ENCODE measurements at regions not wholly inside any gene's neighbourhood (a gene's known extent, or its start where the extent isn't known, plus 50 kb on each side); places are given as distances from the start of the nearest gene placed in this dataset.

GRCh38 chr10:10149899-10150298 is 867.8 kb upstream of the CELF2 start:
- H3K27me3 ChIP-seq (replicated peaks; ENCODE audit: control insufficient read depth, insufficient read depth, low read length), result no peaks in the 10 kb centered on the region
- no peak for DNase-seq (ENCODE audit: low read depth)
- H3K36me3 ChIP-seq (ENCODE audit: control insufficient read depth, insufficient read depth, low read length, severe bottlenecking), result no peaks in the 10 kb centered on the region
- no peaks in the 10 kb centered on the region for H3K4me1 ChIP-seq (ENCODE audit: control insufficient read depth, insufficient read depth, low read length)
- H3K4me3 ChIP-seq (ENCODE audit: low read length), result no peak overlapping the region
- H3K9me3 ChIP-seq (ENCODE audit: control insufficient read depth, low read length), result no peaks in the 10 kb centered on the region
- no peak overlapping the region for H3K9ac ChIP-seq (ENCODE audit: low read length)

DNA sequence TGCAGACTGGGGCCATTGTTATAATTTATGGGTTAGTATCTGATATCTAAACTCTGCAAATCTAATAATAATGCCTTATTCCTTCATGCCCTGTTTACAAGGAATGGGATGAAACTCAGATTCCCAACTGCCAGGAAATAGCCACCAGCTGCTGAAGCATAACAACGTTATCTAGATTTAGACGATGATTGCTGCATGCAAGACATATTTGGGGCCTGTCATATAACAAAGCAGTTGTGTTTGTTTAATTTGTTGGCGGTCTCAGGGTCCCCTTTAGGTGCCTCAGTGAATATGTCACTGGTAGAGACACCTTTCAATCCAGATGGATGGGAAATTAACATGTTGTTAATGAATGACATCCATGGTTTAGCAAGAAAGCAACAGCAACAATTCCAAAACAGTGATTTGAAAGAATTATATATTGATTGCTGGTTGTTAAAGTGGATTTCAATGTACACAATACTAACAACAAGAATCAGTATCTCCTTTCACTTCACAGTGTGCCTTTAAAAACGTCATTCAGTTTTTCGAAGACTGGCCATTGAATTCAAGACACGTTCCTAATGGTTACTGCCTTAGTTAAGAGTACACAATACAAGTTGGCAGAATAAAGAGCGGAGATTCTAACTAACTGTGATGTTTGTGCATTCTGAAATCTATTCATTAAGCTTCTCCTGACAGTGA is 860.6 kb upstream of the CELF2 start:
- Histone ChIP-seq H3K9me3 (ENCODE audit: control insufficient read depth, low read length) (no peaks in the 10 kb centered on the region), H3K4me1 (ENCODE audit: control insufficient read depth, insufficient read depth, low read length) (no peaks in the 10 kb centered on the region), H3K27me3 (replicated peaks; ENCODE audit: control insufficient read depth, insufficient read depth, low read length) (no peaks in the 10 kb centered on the region), H3K36me3 (ENCODE audit: control insufficient read depth, insufficient read depth, low read length, severe bottlenecking) (no peaks in the 10 kb centered on the region), H3K9ac (ENCODE audit: low read length) (no peak overlapping the region), H3K4me3 (ENCODE audit: low read length) (no peak overlapping the region)
- DNase-seq (ENCODE audit: low read depth), result no peak

- Histone ChIP-seq H3K9me3 (ENCODE audit: control insufficient read depth, low read length) (no peaks in the 10 kb centered on the region), H3K9ac (ENCODE audit: low read length) (no peak overlapping the region), H3K36me3 (ENCODE audit: control insufficient read depth, insufficient read depth, low read length, severe bottlenecking) (no peaks in the 10 kb centered on the region), H3K4me3 (ENCODE audit: low read length) (no peak overlapping the region), H3K27me3 (replicated peaks; ENCODE audit: control insufficient read depth, insufficient read depth, low read length) (no peaks in the 10 kb centered on the region), H3K4me1 (ENCODE audit: control insufficient read depth, insufficient read depth, low read length) (no peaks in the 10 kb centered on the region)
- no peak for DNase-seq (ENCODE audit: low read depth)
Observed at GRCh38 chr10:10160821-10161312, 856.8 kb upstream of the CELF2 start.

DNA sequence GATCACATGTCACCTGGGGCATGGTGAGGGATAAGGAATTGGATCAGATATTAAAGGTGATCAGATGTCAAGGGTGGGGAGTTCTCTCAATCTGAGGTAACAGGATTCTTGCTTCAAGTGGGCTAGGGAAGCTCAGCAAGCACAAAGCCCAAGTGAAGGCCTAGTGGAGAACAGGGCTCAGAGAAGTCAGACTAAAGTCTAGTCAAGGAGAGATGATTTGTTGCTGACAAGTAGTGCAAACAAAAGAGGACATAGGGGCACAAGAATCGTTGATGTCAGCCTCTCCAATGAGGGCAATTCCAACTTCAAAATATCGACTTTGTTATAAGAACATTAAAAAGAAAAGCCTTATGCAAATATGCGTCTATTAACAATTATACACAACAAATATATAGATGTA is 852.8 kb upstream of the CELF2 start:
- no peak overlapping the region for H3K4me3 ChIP-seq (ENCODE audit: low read length)
- H3K36me3 ChIP-seq (ENCODE audit: control insufficient read depth, insufficient read depth, low read length, severe bottlenecking), result no peaks in the 10 kb centered on the region
- H3K9ac ChIP-seq (ENCODE audit: low read length), result no peak overlapping the region
- DNase-seq (ENCODE audit: low read depth), result no peak
- H3K27me3 ChIP-seq (replicated peaks; ENCODE audit: control insufficient read depth, insufficient read depth, low read length), result no peaks in the 10 kb centered on the region
- H3K9me3 ChIP-seq (ENCODE audit: control insufficient read depth, low read length), result no peaks in the 10 kb centered on the region
- peaks cover 3% of the 10 kb centered on the region for H3K4me1 ChIP-seq (ENCODE audit: control insufficient read depth, insufficient read depth, low read length)

- Histone ChIP-seq H3K4me3 (ENCODE audit: low read length) (no peak overlapping the region), H3K9ac (ENCODE audit: low read length) (no peak overlapping the region), H3K9me3 (ENCODE audit: control insufficient read depth, low read length) (no peaks in the 10 kb centered on the region), H3K4me1 (ENCODE audit: control insufficient read depth, insufficient read depth, low read length) (peaks cover 3% of the 10 kb centered on the region), H3K27me3 (replicated peaks; ENCODE audit: control insufficient read depth, insufficient read depth, low read length) (no peaks in the 10 kb centered on the region), H3K36me3 (ENCODE audit: control insufficient read depth, insufficient read depth, low read length, severe bottlenecking) (no peaks in the 10 kb centered on the region)
- no peak for DNase-seq (ENCODE audit: low read depth)
Observed at GRCh38 chr10:10165415-10165814, 852.3 kb upstream of the CELF2 start.

GRCh38 chr10:10178476-10178875 is 839.2 kb upstream of the CELF2 start:
- Histone ChIP-seq H3K9me3 (ENCODE audit: control insufficient read depth, low read length) (no peaks in the 10 kb centered on the region), H3K4me3 (ENCODE audit: low read length) (no peak overlapping the region), H3K36me3 (ENCODE audit: control insufficient read depth, insufficient read depth, low read length, severe bottlenecking) (no peaks in the 10 kb centered on the region), H3K4me1 (ENCODE audit: control insufficient read depth, insufficient read depth, low read length) (no peaks in the 10 kb centered on the region), H3K27me3 (replicated peaks; ENCODE audit: control insufficient read depth, insufficient read depth, low read length) (no peaks in the 10 kb centered on the region), H3K9ac (ENCODE audit: low read length) (no peak overlapping the region)
- no peak for DNase-seq (ENCODE audit: low read depth)

GRCh38 chr10:10193848-10194247 is 823.8 kb upstream of the CELF2 start:
- Histone ChIP-seq H3K4me1 (ENCODE audit: control insufficient read depth, insufficient read depth, low read length) (peaks cover 4% of the 10 kb centered on the region), H3K27me3 (replicated peaks; ENCODE audit: control insufficient read depth, insufficient read depth, low read length) (no peaks in the 10 kb centered on the region), H3K9me3 (ENCODE audit: control insufficient read depth, low read length) (no peaks in the 10 kb centered on the region), H3K4me3 (ENCODE audit: low read length) (no peak overlapping the region), H3K9ac (ENCODE audit: low read length) (no peak overlapping the region), H3K36me3 (ENCODE audit: control insufficient read depth, insufficient read depth, low read length, severe bottlenecking) (no peaks in the 10 kb centered on the region)
- DNase-seq (ENCODE audit: low read depth), result no peak

GRCh38 chr10:10196701-10197100 is 821.0 kb upstream of the CELF2 start:
- Histone ChIP-seq H3K4me3 (ENCODE audit: low read length) (no peak overlapping the region), H3K9me3 (ENCODE audit: control insufficient read depth, low read length) (no peaks in the 10 kb centered on the region), H3K9ac (ENCODE audit: low read length) (no peak overlapping the region), H3K36me3 (ENCODE audit: control insufficient read depth, insufficient read depth, low read length, severe bottlenecking) (no peaks in the 10 kb centered on the region), H3K27me3 (replicated peaks; ENCODE audit: control insufficient read depth, insufficient read depth, low read length) (no peaks in the 10 kb centered on the region), H3K4me1 (ENCODE audit: control insufficient read depth, insufficient read depth, low read length) (no peaks in the 10 kb centered on the region)
- no peak for DNase-seq (ENCODE audit: low read depth)

GRCh38 chr10:10197423-10197822 is 820.2 kb upstream of the CELF2 start:
- no peaks in the 10 kb centered on the region for H3K4me1 ChIP-seq (ENCODE audit: control insufficient read depth, insufficient read depth, low read length)

DNA sequence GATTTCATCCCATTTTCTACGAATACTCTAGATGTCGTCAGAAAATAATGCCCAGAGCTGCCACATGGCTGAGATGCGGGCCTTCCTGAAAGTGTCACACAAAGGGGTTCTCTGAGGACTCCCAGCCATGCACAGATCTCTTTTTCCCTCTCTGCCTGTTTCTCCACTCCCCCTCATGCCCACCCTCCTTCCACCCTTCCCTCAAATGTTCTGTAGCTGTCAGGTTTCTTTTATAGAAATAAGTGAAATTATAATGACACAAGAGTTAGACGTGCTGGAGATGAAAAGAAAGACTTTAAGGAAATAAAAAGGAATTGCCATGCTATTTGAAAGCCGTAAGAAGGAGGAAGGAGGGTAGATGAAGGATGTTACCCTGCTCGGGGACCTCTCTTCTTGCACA is 819.3 kb upstream of the CELF2 start:
- no peaks in the 10 kb centered on the region for H3K36me3 ChIP-seq (ENCODE audit: control insufficient read depth, insufficient read depth, low read length, severe bottlenecking)
- H3K4me1 ChIP-seq (ENCODE audit: control insufficient read depth, insufficient read depth, low read length), result no peaks in the 10 kb centered on the region
- DNase-seq (ENCODE audit: low read depth), result no peak
- H3K27me3 ChIP-seq (replicated peaks; ENCODE audit: control insufficient read depth, insufficient read depth, low read length), result no peaks in the 10 kb centered on the region
- peaks cover 4% of the 10 kb centered on the region for H3K9me3 ChIP-seq (ENCODE audit: control insufficient read depth, low read length)
- H3K9ac ChIP-seq (ENCODE audit: low read length), result no peak overlapping the region
- no peak overlapping the region for H3K4me3 ChIP-seq (ENCODE audit: low read length)

More at GRCh38 chr10:10197423-10197822, 820.2 kb upstream of the CELF2 start:
- Histone ChIP-seq H3K4me3 (ENCODE audit: low read length) (no peak overlapping the region), H3K36me3 (ENCODE audit: control insufficient read depth, insufficient read depth, low read length, severe bottlenecking) (no peaks in the 10 kb centered on the region), H3K9ac (ENCODE audit: low read length) (no peak overlapping the region), H3K9me3 (ENCODE audit: control insufficient read depth, low read length) (no peaks in the 10 kb centered on the region), H3K27me3 (replicated peaks; ENCODE audit: control insufficient read depth, insufficient read depth, low read length) (no peaks in the 10 kb centered on the region)
- no peak for DNase-seq (ENCODE audit: low read depth)

DNA sequence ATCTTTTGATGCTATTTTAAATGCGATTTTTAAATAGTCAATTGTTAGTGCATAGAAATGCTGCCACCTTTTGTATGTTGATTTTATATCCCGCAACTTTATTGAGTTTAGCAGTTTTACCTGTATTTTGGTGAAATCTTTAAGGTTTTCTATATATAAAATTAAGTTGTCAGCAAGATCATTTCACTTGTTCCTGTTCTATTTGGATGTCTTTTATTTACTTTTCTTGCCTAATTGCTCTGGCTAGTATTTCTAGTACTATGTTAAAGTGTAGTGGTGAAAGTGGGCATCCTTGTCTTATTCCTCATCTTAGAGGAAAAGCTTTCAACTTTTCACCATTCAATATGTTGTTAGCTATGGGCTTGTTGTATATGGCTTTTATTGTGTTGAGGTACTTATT is 813.3 kb upstream of the CELF2 start:
- no peak for DNase-seq (ENCODE audit: low read depth)
- Histone ChIP-seq H3K36me3 (ENCODE audit: control insufficient read depth, insufficient read depth, low read length, severe bottlenecking) (no peaks in the 10 kb centered on the region), H3K4me1 (ENCODE audit: control insufficient read depth, insufficient read depth, low read length) (peaks cover 16% of the 10 kb centered on the region), H3K9ac (ENCODE audit: low read length) (no peak overlapping the region), H3K4me3 (ENCODE audit: low read length) (no peak overlapping the region), H3K27me3 (replicated peaks; ENCODE audit: control insufficient read depth, insufficient read depth, low read length) (no peaks in the 10 kb centered on the region), H3K9me3 (ENCODE audit: control insufficient read depth, low read length) (peaks cover 29% of the 10 kb centered on the region)

- no peak for DNase-seq (ENCODE audit: low read depth)
- Histone ChIP-seq H3K27me3 (replicated peaks; ENCODE audit: control insufficient read depth, insufficient read depth, low read length) (no peaks in the 10 kb centered on the region), H3K4me3 (ENCODE audit: low read length) (no peak overlapping the region), H3K9ac (ENCODE audit: low read length) (no peak overlapping the region), H3K36me3 (ENCODE audit: control insufficient read depth, insufficient read depth, low read length, severe bottlenecking) (no peaks in the 10 kb centered on the region), H3K4me1 (ENCODE audit: control insufficient read depth, insufficient read depth, low read length) (peaks cover 18% of the 10 kb centered on the region), H3K9me3 (ENCODE audit: control insufficient read depth, low read length) (peaks cover 29% of the 10 kb centered on the region)
Observed at GRCh38 chr10:10205906-10206305, 811.8 kb upstream of the CELF2 start.
